ENCODE measurements at regions not wholly inside any gene's neighbourhood (a gene's known extent, or its start where the extent isn't known, plus 50 kb on each side); places are given as distances from the start of the nearest gene placed in this dataset.
"Not testable (repeated sequence)": the region's sequence is repeated elsewhere in the genome, so short reads cannot be mapped to it uniquely, and the experiment has no call there.

- no peaks in the 10 kb centered on the region for H3K79me2 ChIP-seq (ENCODE audit: insufficient read depth, low read length)
- H3K27me3 ChIP-seq (ENCODE audit: insufficient read depth, low read length, poor library complexity): no peaks in the 10 kb centered on the region
- DNase-seq (no peak), ATAC-seq (ENCODE audit: insufficient read depth, low read depth) (no peak)
- no peak overlapping the region for H3K4me3 ChIP-seq (ENCODE audit: low read depth in 1 of 2, low read length in 2 of 2)
- H3K9me3 ChIP-seq (ENCODE audit: insufficient read depth, low read length, severe bottlenecking): peaks cover 2% of the 10 kb centered on the region
- H4K20me1 ChIP-seq (ENCODE audit: insufficient read depth, low read length): no peaks in the 10 kb centered on the region
- no peak overlapping the region for H2AFZ ChIP-seq (ENCODE audit: low read depth, low read length)
- no peak overlapping the region for H3K27ac ChIP-seq (ENCODE audit: low read length)
- no peaks in the 10 kb centered on the region for H3K36me3 ChIP-seq (ENCODE audit: insufficient read depth, low read length)
- H3K4me2 ChIP-seq (ENCODE audit: insufficient read depth, low read length): no peak overlapping the region
- H3K4me1 ChIP-seq (ENCODE audit: insufficient read depth, low read length): no peaks in the 10 kb centered on the region
- no peak overlapping the region for H3K9ac ChIP-seq (ENCODE audit: low read depth, low read length)
- TF ChIP-seq CTCF (IDR thresholded peaks at IDR 0.05; ENCODE audit: borderline replicate concordance, extremely low read depth, low read length, poor library complexity, severe bottlenecking) (no peak), EZH2 (IDR thresholded peaks at IDR 0.05; ENCODE audit: borderline replicate concordance, low read depth, low read length, severe bottlenecking) (no peak)
Observed at GRCh38 chr14:27668531-27668930, 1070.7 kb upstream of the NOVA1 start.

- Histone ChIP-seq H3K36me3 (ENCODE audit: insufficient read depth, low read length) (no peaks in the 10 kb centered on the region), H4K20me1 (ENCODE audit: insufficient read depth, low read length) (no peaks in the 10 kb centered on the region), H3K27ac (ENCODE audit: low read length) (no peak overlapping the region), H3K4me2 (ENCODE audit: insufficient read depth, low read length) (no peak overlapping the region), H3K4me1 (ENCODE audit: insufficient read depth, low read length) (no peaks in the 10 kb centered on the region), H2AFZ (ENCODE audit: low read depth, low read length) (no peak overlapping the region), H3K79me2 (ENCODE audit: insufficient read depth, low read length) (no peaks in the 10 kb centered on the region), H3K9me3 (ENCODE audit: insufficient read depth, low read length, severe bottlenecking) (peaks cover 2% of the 10 kb centered on the region), H3K27me3 (ENCODE audit: insufficient read depth, low read length, poor library complexity) (no peaks in the 10 kb centered on the region), H3K4me3 (ENCODE audit: low read depth in 1 of 2, low read length in 2 of 2) (no peak overlapping the region), H3K9ac (ENCODE audit: low read depth, low read length) (no peak overlapping the region)
- DNase-seq (no peak), ATAC-seq (ENCODE audit: insufficient read depth, low read depth) (no peak)
- no peak for TF ChIP-seq EZH2 (IDR thresholded peaks at IDR 0.05; ENCODE audit: borderline replicate concordance, low read depth, low read length, severe bottlenecking)
- TF ChIP-seq CTCF (IDR thresholded peaks at IDR 0.05; ENCODE audit: borderline replicate concordance, extremely low read depth, low read length, poor library complexity, severe bottlenecking): no peak
Observed at GRCh38 chr14:27672047-27672446, 1074.2 kb upstream of the NOVA1 start.

- not testable (repeated sequence) for H3K4me1 ChIP-seq (ENCODE audit: insufficient read depth, low read length); H3K4me2 ChIP-seq (ENCODE audit: insufficient read depth, low read length); H3K79me2 ChIP-seq (ENCODE audit: insufficient read depth, low read length); ATAC-seq (ENCODE audit: insufficient read depth, low read depth); H3K36me3 ChIP-seq (ENCODE audit: insufficient read depth, low read length); H3K9ac ChIP-seq (ENCODE audit: low read depth, low read length); H3K9me3 ChIP-seq (ENCODE audit: insufficient read depth, low read length, severe bottlenecking); H4K20me1 ChIP-seq (ENCODE audit: insufficient read depth, low read length); H3K4me3 ChIP-seq (ENCODE audit: low read depth in 1 of 2, low read length in 2 of 2); H3K27me3 ChIP-seq (ENCODE audit: insufficient read depth, low read length, poor library complexity); DNase-seq; H2AFZ ChIP-seq (ENCODE audit: low read depth, low read length); H3K27ac ChIP-seq (ENCODE audit: low read length)
Observed at GRCh38 chr14:27672811-27673737, 1075.2 kb upstream of the NOVA1 start.

- ATAC-seq (ENCODE audit: insufficient read depth, low read depth): no peak
- TF ChIP-seq EZH2 (IDR thresholded peaks at IDR 0.05; ENCODE audit: borderline replicate concordance, low read depth, low read length, severe bottlenecking): no peak
- Histone ChIP-seq H3K4me3 (ENCODE audit: low read depth in 1 of 2, low read length in 2 of 2) (no peak overlapping the region), H3K27me3 (ENCODE audit: insufficient read depth, low read length, poor library complexity) (no peaks in the 10 kb centered on the region), H3K79me2 (ENCODE audit: insufficient read depth, low read length) (no peaks in the 10 kb centered on the region), H3K4me2 (ENCODE audit: insufficient read depth, low read length) (no peak overlapping the region), H3K27ac (ENCODE audit: low read length) (no peak overlapping the region), H3K9me3 (ENCODE audit: insufficient read depth, low read length, severe bottlenecking) (no peaks in the 10 kb centered on the region), H4K20me1 (ENCODE audit: insufficient read depth, low read length) (no peaks in the 10 kb centered on the region), H3K36me3 (ENCODE audit: insufficient read depth, low read length) (no peaks in the 10 kb centered on the region), H3K9ac (ENCODE audit: low read depth, low read length) (no peak overlapping the region), H2AFZ (ENCODE audit: low read depth, low read length) (no peak overlapping the region), H3K4me1 (ENCODE audit: insufficient read depth, low read length) (no peaks in the 10 kb centered on the region)
- DNase-seq: no peak
Observed at GRCh38 chr14:27686137-27686536, 1080.5 kb upstream of the FOXG1 start.
